Caki2 (cell line): ENCODE measurements at regions not wholly inside any gene's neighbourhood (a gene's known extent, or its start where the extent isn't known, plus 50 kb on each side); places are given as distances from the start of the nearest gene placed in this dataset.

ENCODE experiments used
- DNase-seq: peaks from one replicate; pipeline ENCODE4 v3.0.0-alpha.2; 2015; ENCODE audit warnings: low read depth
- in situ Hi-C: cut with HindIII; loops from 2 replicates; pipeline ENCODE4 v1.10.0; 2016; ENCODE audit warnings: low sequenced_read_pairs, low pct_unique_long_range_greater_than_20kb, mixed read lengths

DNA sequence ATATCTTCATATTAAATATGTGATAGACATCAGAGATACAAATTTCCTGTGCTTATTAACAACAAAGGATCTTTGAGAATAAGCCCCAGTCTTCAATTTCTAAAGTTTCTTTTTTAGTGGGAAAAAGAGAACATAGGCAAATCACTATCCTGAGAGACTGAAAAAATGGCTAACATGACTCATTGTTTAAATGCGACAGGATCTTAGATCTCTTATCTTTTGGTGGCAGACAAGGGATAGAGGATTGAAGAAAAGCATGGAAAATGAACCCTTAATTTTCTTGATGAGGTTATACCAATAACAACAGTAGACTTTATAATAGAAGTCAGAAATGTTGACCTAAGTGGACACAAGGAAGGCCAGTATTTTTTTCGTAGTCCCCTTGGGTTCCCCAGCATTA is 178.6 kb upstream of the MAP3K7 start:
- in situ Hi-C loops, result no loop called here
- no peak for DNase-seq

DNA sequence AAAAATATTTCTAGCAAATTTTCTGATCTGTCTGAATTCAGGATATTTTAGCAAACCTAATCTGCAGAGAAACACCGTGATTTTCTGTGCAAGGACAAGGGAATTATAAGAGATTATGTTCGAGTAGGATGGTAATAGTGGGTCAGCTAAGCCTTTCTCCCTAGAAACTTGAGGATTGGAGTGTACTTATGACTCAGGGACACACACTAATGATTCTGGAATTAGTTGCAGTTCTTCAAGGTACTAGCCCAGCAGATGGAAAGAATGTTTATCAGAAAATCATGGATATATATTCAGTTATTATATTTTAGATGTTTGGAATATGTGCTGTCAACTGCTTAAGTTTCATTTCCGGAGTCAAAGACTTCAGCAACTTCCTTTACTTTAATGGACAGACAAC is 177.1 kb upstream of the MAP3K7 start:
- no peak for DNase-seq
- in situ Hi-C loops, result no loop called here

- no peak for DNase-seq
- in situ Hi-C loops, result no loop called here
Measured at GRCh38 chr6:90759664-90760063, 172.8 kb upstream of the MAP3K7 start.

- DNase-seq, result no peak
- in situ Hi-C loops, result no loop called here
Measured at GRCh38 chr6:90758741-90759140, 171.9 kb upstream of the MAP3K7 start.

GRCh38 chr6:90753820-90754643 is 167.2 kb upstream of the MAP3K7 start:
- in situ Hi-C loops, result no loop called here
- no peak for DNase-seq

- DNase-seq, result no peak
- in situ Hi-C loops, result no loop called here
Measured at GRCh38 chr6:90739802-90740201, 152.9 kb upstream of the MAP3K7 start.

GRCh38 chr6:90739339-90739738 is 152.5 kb upstream of the MAP3K7 start:
- in situ Hi-C loops, result no loop called here
- DNase-seq, result no peak

GRCh38 chr6:90730151-90730673 is 143.3 kb upstream of the MAP3K7 start:
- no peak for DNase-seq
- in situ Hi-C loops, result no loop called here

GRCh38 chr6:90729057-90729456 is 142.2 kb upstream of the MAP3K7 start:
- DNase-seq, result no peak
- in situ Hi-C loops, result no loop called here

DNA sequence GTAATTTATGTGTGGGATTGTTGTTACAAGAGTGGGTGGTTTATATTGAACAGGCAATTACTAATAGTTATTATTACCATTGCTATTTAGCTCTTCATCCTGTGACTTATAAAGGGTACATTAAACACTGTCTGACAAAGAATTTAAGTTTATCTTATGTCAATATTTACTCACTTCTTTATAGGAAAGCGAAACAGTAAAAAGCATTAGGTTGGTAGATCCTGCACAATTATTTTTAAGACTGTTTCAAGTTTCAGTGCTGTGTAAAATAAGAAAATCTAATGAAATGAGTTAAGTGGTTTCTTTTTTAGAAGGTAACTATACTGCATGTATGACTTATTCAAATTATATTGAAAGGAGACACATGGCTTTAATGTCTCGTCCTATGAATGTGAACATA is 135.8 kb upstream of the MAP3K7 start:
- in situ Hi-C loops, result no loop called here
- no peak for DNase-seq

- DNase-seq, result no peak
- in situ Hi-C loops, result no loop called here
Measured at GRCh38 chr6:90720404-90720803, 133.5 kb upstream of the MAP3K7 start.

DNA sequence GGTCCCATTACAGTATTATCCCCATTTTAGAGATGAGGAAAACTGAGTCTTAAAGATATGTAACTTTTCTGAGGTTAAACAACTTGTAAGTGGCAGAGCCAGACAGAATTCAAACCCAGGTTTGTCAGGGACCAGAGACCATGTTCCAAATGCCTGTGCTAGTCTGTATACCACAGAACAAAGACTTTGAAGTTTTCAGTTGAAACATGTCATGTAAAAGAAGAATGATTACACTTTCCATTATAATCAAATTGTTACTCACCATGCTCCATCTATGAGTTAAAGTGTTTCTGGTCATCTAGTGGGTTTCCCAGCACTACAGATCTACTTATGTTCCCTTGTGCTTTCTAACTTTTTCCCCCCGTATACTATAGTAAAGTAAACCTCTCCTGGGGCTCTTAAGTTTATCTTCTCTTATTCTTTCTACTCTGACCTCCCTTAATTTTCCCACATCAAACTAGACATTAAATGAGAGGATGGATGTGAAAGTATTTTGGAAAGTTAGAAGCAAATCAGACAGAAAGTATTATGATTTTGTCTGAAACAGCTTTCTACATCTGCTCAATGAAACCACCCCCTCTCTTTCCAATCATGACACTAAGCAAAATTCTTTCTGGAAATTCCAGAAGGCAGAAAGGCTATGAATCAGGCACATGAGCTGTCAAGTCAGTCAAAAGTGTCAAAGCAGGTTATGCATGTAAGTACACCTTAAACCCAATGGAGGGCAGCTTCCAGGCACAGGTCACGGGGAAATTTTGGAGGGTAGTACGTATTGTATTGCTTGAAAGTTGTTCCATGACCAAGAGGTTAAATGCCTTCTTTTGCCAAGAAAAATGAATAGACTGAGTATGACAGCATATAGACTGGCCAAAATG is 132.7 kb upstream of the MAP3K7 start:
- in situ Hi-C loops, result no loop called here
- DNase-seq, result no peak

- in situ Hi-C loops, result no loop called here
Measured at GRCh38 chr6:90716376-90716775, 129.5 kb upstream of the MAP3K7 start.

DNA sequence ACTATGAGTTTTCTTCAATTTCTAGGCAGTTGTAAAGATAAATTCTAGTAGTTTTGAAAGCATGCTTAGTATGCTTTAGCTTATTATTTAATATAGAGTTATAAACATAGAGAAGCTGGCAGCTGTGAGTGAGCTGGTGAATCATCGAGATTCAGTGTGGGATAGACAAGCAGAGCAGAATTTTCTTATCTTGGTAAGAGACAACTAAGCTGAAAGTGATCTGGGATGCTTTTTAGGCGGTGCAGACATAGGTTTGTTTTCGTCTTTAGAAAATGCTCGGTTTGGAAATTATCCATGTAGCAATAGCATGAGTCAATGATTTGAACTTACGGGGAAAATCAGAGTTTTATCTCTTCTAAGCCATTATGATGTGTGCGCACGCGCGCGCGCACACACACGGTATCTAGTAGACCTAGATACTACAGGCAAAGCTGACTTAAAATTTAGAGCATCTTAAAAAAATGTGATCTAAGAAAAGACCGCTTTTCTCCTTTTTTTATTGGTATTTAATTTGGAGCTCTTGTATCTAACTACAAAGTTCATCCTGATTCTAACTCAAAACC is 128.3 kb upstream of the MAP3K7 start:
- in situ Hi-C loops, result no loop called here
- no peak for DNase-seq

More at GRCh38 chr6:90716376-90716775, 129.5 kb upstream of the MAP3K7 start:
- DNase-seq, result no peak

DNA sequence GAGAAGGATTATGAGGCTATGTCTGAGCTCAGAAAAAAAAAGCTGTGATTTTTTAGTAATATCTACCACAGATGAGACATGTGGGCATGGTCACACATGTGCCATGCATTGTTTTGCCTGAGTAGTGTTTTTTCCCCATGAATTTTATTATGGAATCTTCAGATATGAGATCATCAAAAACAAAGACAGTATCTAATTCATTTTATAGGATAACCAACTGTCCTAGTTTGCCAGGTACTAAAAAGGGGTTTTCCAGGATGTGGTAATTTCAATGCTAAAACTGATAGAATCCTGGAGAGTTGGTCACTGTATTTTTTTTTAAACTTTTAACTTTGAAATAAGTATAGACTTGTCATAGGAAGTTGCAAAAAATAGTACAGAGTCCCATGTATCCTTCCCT is 127.4 kb upstream of the MAP3K7 start:
- no peak for DNase-seq
- in situ Hi-C loops, result no loop called here

DNA sequence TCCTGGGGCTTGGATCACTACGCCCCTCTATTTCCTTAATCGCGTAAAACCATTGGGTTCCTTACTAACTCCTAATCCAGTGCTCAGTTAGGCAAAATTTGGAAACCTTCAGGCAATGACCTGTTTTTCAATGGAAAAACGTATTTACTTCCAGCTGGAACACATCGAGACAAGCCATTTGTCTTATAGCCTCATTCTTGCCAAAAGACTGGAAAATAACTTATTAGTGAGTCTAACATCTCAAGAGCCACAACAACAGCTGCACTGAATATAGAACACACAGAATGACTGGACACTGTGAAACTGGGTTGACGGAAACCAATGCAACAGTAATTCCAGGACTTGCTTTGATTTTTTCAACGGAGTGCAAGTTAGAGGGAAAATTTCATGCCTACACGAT is 125.2 kb upstream of the MAP3K7 start:
- no peak for DNase-seq
- in situ Hi-C loops, result no loop called here

GRCh38 chr6:90709431-90709996 is 122.6 kb upstream of the MAP3K7 start:
- in situ Hi-C loops, result no loop called here

GRCh38 chr6:90708206-90708737 is 121.4 kb upstream of the MAP3K7 start:
- no peak for DNase-seq
- in situ Hi-C loops, result no loop called here

More at GRCh38 chr6:90709431-90709996, 122.6 kb upstream of the MAP3K7 start:
- no peak for DNase-seq
